ENCODE measurements at regions not wholly inside any gene's neighbourhood (a gene's known extent, or its start where the extent isn't known, plus 50 kb on each side); places are given as distances from the start of the nearest gene placed in this dataset.

DNA sequence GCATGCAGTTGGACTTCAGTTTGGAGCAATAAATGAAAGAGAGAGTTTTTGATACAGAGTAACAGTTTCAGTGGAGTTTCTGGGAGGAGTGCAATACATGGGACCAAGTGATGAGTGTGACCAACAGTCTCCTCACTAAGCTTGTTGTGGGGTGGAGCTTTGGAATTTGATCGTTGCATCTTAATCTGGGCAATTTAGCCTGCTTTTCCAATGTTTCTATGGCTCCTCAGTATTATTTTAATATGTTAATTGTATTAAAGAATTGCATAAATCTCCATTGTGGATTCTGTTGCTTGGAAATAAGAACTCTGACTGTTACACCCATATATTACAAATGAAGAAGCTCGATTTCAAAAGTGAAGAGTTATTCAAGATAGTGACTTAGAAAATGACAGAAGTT is 446.6 kb upstream of the LRATD1 start:
- H3K36me3 Mint-ChIP-seq (ENCODE audit: low read depth) = no peaks in the 10 kb centered on the region
- H3K4me3 Mint-ChIP-seq = no peak overlapping the region
- H3K27ac Mint-ChIP-seq = no peak overlapping the region
- no peak for ATAC-seq (replicated peaks)
- H3K9me3 Mint-ChIP-seq = peaks cover 16% of the 10 kb centered on the region
- H3K27me3 Mint-ChIP-seq = no peaks in the 10 kb centered on the region
- H3K4me1 Mint-ChIP-seq = no peaks in the 10 kb centered on the region

DNA sequence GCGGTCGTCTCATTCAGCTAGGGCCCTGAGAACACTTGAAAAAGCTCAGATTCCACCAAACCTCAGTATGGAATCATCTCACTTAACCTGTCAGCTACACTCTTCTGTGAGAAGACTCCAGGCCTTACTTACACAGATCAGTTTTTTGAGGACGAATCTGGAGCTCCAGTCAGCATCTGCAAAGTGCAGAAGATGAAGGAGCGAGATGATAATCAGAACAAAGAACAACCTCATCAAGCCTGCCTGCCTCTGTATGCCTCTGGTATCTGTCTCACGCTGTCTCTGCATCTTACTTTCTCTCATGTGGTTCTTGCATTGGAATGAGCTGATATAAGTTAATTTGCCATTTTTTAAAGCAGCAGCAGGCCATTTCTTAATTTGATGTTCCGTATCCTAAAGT is 444.1 kb upstream of the LRATD1 start:
- ATAC-seq (replicated peaks) = no peak
- H3K27ac Mint-ChIP-seq = no peak overlapping the region
- no peaks in the 10 kb centered on the region for H3K4me1 Mint-ChIP-seq

GRCh38 chr2:14189929-14190328 is 442.6 kb upstream of the LRATD1 start:
- Mint-ChIP-seq H3K4me1 (no peaks in the 10 kb centered on the region), H3K4me3 (no peak overlapping the region), H3K27ac (no peak overlapping the region), H3K9me3 (peaks cover 20% of the 10 kb centered on the region), H3K27me3 (no peaks in the 10 kb centered on the region), H3K36me3 (ENCODE audit: low read depth) (no peaks in the 10 kb centered on the region)
- ATAC-seq (replicated peaks) = no peak

More for the DNA sequence above, 444.1 kb upstream of the LRATD1 start:
- peaks cover 18% of the 10 kb centered on the region for H3K9me3 Mint-ChIP-seq
- no peaks in the 10 kb centered on the region for H3K27me3 Mint-ChIP-seq
- no peaks in the 10 kb centered on the region for H3K36me3 Mint-ChIP-seq (ENCODE audit: low read depth)
- no peak overlapping the region for H3K4me3 Mint-ChIP-seq

DNA sequence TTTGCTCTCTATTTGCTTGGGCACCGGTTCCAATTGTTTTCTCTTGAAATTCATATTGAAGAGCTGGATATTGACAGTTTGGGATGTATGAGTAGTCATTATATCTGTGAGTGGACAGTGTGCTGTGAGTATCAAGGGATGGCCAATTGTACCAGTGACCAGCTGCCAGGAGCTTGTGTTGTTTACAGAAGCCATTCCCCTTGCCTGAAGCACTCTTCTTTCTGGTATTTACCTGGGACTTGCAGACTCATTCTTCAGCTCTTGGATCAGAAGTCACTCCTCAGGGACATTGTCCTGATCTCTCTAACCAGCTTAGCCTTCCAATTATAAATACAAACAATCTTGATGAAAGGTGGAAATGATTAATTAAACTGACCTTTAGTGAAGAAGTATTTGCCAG is 438.3 kb upstream of the LRATD1 start:
- H3K9me3 Mint-ChIP-seq = peaks cover 12% of the 10 kb centered on the region
- H3K4me3 Mint-ChIP-seq = no peak overlapping the region
- no peaks in the 10 kb centered on the region for H3K36me3 Mint-ChIP-seq (ENCODE audit: low read depth)
- no peak for ATAC-seq (replicated peaks)
- H3K27me3 Mint-ChIP-seq = no peaks in the 10 kb centered on the region
- no peak overlapping the region for H3K27ac Mint-ChIP-seq
- no peaks in the 10 kb centered on the region for H3K4me1 Mint-ChIP-seq

GRCh38 chr2:14197293-14197692 is 435.2 kb upstream of the LRATD1 start:
- H3K9me3 Mint-ChIP-seq = peaks cover 11% of the 10 kb centered on the region
- ATAC-seq (replicated peaks) = no peak

GRCh38 chr2:14199040-14199439 is 433.5 kb upstream of the LRATD1 start:
- no peak overlapping the region for H3K27ac Mint-ChIP-seq
- H3K36me3 Mint-ChIP-seq (ENCODE audit: low read depth) = no peaks in the 10 kb centered on the region
- H3K4me3 Mint-ChIP-seq = no peak overlapping the region
- peaks cover 7% of the 10 kb centered on the region for H3K9me3 Mint-ChIP-seq
- H3K4me1 Mint-ChIP-seq = no peaks in the 10 kb centered on the region
- H3K27me3 Mint-ChIP-seq = no peaks in the 10 kb centered on the region
- no peak for ATAC-seq (replicated peaks)

More at GRCh38 chr2:14197293-14197692, 435.2 kb upstream of the LRATD1 start:
- Mint-ChIP-seq H3K27ac (no peak overlapping the region), H3K4me1 (no peaks in the 10 kb centered on the region), H3K36me3 (ENCODE audit: low read depth) (no peaks in the 10 kb centered on the region), H3K4me3 (no peak overlapping the region), H3K27me3 (no peaks in the 10 kb centered on the region)

DNA sequence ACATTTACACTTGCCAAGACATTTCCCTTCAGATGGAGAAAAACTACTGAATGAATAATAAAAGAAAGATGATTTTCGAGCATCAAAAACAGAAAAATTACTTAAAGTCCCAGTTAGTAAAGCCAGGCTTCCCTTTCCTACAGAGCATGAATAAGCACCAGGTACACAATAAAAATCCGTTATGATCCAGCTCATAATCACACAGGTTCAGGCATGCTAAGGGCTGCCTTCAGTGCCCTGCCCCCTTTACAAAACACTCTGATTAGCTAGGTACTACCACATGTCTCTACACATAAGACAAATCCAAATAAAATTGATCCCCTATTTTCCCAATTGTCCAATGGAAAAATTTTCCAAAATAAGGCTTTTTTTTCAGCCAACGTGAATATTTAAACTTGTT is 413.2 kb upstream of the LRATD1 start:
- no peak overlapping the region for H3K4me3 Mint-ChIP-seq
- no peak overlapping the region for H3K27ac Mint-ChIP-seq
- ATAC-seq (replicated peaks) = no peak
- H3K9me3 Mint-ChIP-seq = peaks cover 7% of the 10 kb centered on the region
- H3K4me1 Mint-ChIP-seq = no peaks in the 10 kb centered on the region
- H3K36me3 Mint-ChIP-seq (ENCODE audit: low read depth) = no peaks in the 10 kb centered on the region
- H3K27me3 Mint-ChIP-seq = no peaks in the 10 kb centered on the region

GRCh38 chr2:14220101-14220500 is 412.4 kb upstream of the LRATD1 start:
- no peaks in the 10 kb centered on the region for H3K4me1 Mint-ChIP-seq
- no peak overlapping the region for H3K27ac Mint-ChIP-seq
- no peak for ATAC-seq (replicated peaks)
- peaks cover 7% of the 10 kb centered on the region for H3K9me3 Mint-ChIP-seq
- H3K4me3 Mint-ChIP-seq = no peak overlapping the region
- H3K36me3 Mint-ChIP-seq (ENCODE audit: low read depth) = no peaks in the 10 kb centered on the region
- no peaks in the 10 kb centered on the region for H3K27me3 Mint-ChIP-seq

DNA sequence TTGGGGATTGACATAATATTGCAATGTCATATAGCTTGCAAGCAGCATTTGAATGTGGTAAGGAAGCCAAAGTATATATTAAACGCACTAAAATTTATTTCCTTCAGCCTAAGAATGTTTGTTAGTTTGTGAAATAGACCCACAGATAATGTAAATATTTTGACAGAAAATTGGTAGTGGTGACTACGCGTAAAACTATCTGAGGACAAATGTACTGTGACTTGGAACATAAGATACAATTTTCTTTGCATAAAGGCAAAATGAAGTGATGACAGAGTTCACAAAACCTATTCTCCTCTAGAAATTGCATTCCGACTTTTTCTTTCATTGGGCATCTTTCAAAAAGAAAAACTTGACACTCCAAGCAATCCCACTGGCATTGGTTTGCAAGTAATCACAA is 411.1 kb upstream of the LRATD1 start:
- no peak for ATAC-seq (replicated peaks)
- no peaks in the 10 kb centered on the region for H3K27me3 Mint-ChIP-seq
- no peaks in the 10 kb centered on the region for H3K4me1 Mint-ChIP-seq
- no peaks in the 10 kb centered on the region for H3K36me3 Mint-ChIP-seq (ENCODE audit: low read depth)
- H3K27ac Mint-ChIP-seq = no peak overlapping the region
- no peak overlapping the region for H3K4me3 Mint-ChIP-seq
- H3K9me3 Mint-ChIP-seq = peaks cover 8% of the 10 kb centered on the region

DNA sequence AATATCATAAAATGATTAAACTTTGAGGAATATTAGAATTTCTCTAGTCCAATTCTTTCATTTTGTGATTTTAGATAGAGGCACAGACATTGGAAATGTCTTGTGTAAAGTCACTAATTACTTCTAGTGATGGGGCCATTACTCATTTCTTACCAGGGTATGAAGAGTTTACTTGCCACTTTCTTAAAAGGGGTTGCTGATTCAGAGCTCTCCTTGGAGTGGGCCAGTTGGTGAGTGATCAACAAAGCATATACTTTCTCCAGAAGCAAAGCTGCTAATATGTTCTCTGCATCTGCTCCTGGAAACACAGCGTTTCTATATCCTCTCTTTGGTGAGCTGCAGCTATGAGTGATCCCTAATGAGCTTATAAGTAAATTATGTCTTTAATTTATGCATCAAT is 408.9 kb upstream of the LRATD1 start:
- no peak overlapping the region for H3K4me3 Mint-ChIP-seq
- no peaks in the 10 kb centered on the region for H3K27me3 Mint-ChIP-seq
- no peaks in the 10 kb centered on the region for H3K36me3 Mint-ChIP-seq (ENCODE audit: low read depth)
- no peaks in the 10 kb centered on the region for H3K4me1 Mint-ChIP-seq
- peaks cover 10% of the 10 kb centered on the region for H3K9me3 Mint-ChIP-seq
- no peak for ATAC-seq (replicated peaks)
- no peak overlapping the region for H3K27ac Mint-ChIP-seq

DNA sequence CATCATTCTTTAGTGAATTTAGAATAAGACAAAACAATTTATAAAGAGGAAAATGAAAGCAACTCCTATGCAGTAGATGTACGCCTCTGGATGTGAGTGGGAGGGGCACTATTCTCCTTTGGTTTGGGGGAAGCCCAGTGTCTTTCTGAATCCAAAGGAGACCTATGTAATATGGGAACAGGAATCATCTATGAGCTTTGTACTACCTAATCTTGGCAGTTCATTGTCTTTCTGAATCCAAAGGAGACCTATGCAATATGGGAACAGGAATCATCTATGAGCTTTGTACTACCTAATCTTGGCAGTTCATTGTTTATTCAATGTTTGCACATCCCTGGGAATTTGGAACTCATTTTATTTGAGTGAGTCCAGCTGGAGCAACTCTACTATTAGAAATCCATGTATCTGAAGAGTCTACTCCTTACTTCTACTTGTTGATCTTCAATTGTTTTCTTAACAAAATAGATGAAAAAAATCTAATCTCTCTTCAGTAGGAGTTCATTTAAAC is 401.1 kb upstream of the LRATD1 start:
- Mint-ChIP-seq H3K27ac (no peak overlapping the region), H3K36me3 (ENCODE audit: low read depth) (no peaks in the 10 kb centered on the region), H3K4me1 (no peaks in the 10 kb centered on the region), H3K9me3 (peaks cover 8% of the 10 kb centered on the region), H3K27me3 (no peaks in the 10 kb centered on the region), H3K4me3 (no peak overlapping the region)
- no peak for ATAC-seq (replicated peaks)

- no peak overlapping the region for H3K27ac Mint-ChIP-seq
- no peak overlapping the region for H3K4me3 Mint-ChIP-seq
- H3K4me1 Mint-ChIP-seq = no peaks in the 10 kb centered on the region
- no peaks in the 10 kb centered on the region for H3K27me3 Mint-ChIP-seq
- no peaks in the 10 kb centered on the region for H3K36me3 Mint-ChIP-seq (ENCODE audit: low read depth)
- peaks cover 3% of the 10 kb centered on the region for H3K9me3 Mint-ChIP-seq
- no peak for ATAC-seq (replicated peaks)
These were observed 400.3 kb upstream of the LRATD1 start for GRCh38 chr2:14232217-14232616.

- no peaks in the 10 kb centered on the region for H3K27me3 Mint-ChIP-seq
These were observed 397.6 kb upstream of the LRATD1 start for GRCh38 chr2:14234911-14235310.

GRCh38 chr2:14235667-14236066 is 396.9 kb upstream of the LRATD1 start:
- no peaks in the 10 kb centered on the region for H3K27me3 Mint-ChIP-seq
- no peak overlapping the region for H3K4me3 Mint-ChIP-seq
- H3K9me3 Mint-ChIP-seq = peaks cover 3% of the 10 kb centered on the region
- ATAC-seq (replicated peaks) = no peak
- no peak overlapping the region for H3K27ac Mint-ChIP-seq
- H3K36me3 Mint-ChIP-seq (ENCODE audit: low read depth) = no peaks in the 10 kb centered on the region
- H3K4me1 Mint-ChIP-seq = no peaks in the 10 kb centered on the region

More at GRCh38 chr2:14234911-14235310, 397.6 kb upstream of the LRATD1 start:
- H3K4me3 Mint-ChIP-seq = no peak overlapping the region
- peaks cover 3% of the 10 kb centered on the region for H3K9me3 Mint-ChIP-seq
- no peaks in the 10 kb centered on the region for H3K36me3 Mint-ChIP-seq (ENCODE audit: low read depth)
- no peak for ATAC-seq (replicated peaks)
- no peaks in the 10 kb centered on the region for H3K4me1 Mint-ChIP-seq
- no peak overlapping the region for H3K27ac Mint-ChIP-seq

DNA sequence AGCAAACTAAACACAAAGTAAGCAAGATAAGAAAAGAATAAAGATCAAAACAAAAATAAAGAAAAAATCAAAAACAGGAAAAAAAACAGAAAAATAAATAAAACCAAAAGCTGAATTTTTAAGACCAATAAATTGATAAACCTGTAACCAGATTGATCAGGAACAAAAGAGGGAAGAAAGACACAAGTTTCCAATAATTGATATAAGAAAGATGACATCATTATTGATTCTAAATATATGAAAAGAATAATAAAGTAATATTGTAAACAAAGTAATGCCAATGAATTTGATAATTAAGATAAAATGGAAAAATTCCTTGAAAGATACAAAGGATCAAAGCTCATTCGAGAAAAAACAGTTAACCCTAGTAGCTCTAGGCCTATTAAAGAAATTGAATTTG is 394.6 kb upstream of the LRATD1 start:
- H3K9me3 Mint-ChIP-seq = peaks cover 3% of the 10 kb centered on the region
- no peak for ATAC-seq (replicated peaks)
- H3K27ac Mint-ChIP-seq = no peak overlapping the region
- H3K4me1 Mint-ChIP-seq = no peaks in the 10 kb centered on the region
- no peaks in the 10 kb centered on the region for H3K36me3 Mint-ChIP-seq (ENCODE audit: low read depth)
- H3K4me3 Mint-ChIP-seq = no peak overlapping the region
- H3K27me3 Mint-ChIP-seq = no peaks in the 10 kb centered on the region

DNA sequence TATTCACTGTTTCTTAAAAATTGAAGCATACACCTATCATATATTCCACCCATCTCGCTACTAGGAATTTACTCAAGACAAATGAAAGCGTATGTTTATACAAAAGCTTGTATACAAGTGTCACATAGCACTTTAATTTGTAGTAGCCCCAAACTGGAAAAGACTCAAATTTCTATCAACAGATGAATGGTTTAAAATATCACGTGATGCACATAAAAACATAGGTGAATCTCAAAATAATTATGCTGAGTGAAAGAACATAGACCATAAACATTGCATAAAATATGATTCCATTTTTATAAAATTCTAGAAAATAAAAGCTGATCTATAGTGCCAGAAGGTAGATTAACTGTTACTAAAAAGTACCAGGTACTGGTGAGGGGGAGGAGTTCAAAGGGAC is 392.9 kb upstream of the LRATD1 start:
- no peak for ATAC-seq (replicated peaks)
- Mint-ChIP-seq H3K4me3 (no peak overlapping the region), H3K27me3 (no peaks in the 10 kb centered on the region), H3K9me3 (peaks cover 3% of the 10 kb centered on the region), H3K4me1 (no peaks in the 10 kb centered on the region), H3K36me3 (ENCODE audit: low read depth) (no peaks in the 10 kb centered on the region), H3K27ac (no peak overlapping the region)

Measured in activated T-helper 17 cell treated with anti-CD3 and anti-CD28 coated beads, Interleukin-2, amount 50 U/mL, for 72 hours (primary cell).